Dedifferentiated amniotic fluid mesenchymal stem cell (primary cell): ENCODE measurements at regions not wholly inside any gene's neighbourhood (a gene's known extent, or its start where the extent isn't known, plus 50 kb on each side); places are given as distances from the start of the nearest gene placed in this dataset.
"Not testable (repeated sequence)": the region's sequence is repeated elsewhere in the genome, so short reads cannot be mapped to it uniquely, and the experiment has no call there.

Experiments used
- DNase-seq: peaks from one replicate; pipeline ENCODE4 v3.0.0-alpha.2; 2016; ENCODE audit errors: extremely low spot score

DNA sequence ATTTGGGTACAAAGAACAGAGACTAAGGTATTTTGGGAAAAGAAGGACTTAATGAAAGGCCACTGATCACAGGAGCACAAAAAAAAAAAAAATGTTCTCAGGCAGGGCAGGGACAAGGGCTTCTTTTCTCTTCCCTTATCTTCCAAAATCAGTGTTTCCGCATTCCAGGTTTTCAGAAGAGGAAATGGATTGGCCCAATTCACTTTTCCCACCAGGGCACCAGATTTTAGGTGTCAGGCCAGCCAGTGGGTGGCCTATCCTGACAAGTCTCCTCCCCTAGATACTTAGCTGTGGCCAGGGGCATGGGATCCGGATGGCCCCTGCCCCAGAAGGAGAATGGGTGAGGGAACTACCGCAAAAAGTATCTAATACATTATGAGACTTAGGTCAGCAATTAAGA lies 88.9 kb upstream of the WAC start:
- no peak for DNase-seq

DNA sequence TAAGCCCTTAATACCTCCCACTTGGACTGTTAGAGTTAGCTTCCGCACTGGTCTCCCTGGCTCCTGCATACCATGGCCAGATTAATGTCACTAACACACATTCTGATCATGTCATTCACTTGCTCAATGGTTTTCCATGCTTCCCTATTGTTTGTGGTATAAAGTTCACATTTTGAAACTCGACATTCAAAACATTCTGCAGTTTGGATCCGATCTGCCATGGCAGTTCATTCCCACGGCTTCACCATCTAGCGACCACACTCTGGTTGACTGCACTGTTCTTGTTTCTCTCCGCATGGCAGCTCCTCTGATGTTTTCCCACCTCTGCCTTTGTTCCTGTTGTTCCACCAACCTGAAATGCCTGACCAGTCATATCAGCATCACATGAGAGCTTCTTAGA lies 87.4 kb upstream of the WAC start:
- no peak for DNase-seq

DNA sequence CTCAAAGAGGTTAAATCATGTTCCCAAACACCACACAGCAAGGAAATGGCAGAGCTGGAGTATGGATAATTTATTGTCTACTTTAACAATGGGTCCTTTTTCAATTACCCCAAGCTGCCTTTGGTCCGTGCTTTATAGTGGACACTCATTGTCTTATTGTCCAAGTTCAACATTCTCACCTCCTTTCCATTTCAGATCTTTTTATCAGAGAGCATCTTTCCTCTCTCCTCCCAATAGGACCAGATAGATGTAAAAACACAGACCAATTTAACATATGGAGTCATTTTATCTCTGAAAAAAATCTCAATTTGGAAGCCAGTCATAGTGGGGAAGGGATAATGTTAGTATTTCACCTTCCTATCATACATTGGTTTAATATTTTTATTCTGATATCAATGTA lies 83.5 kb upstream of the WAC start:
- no peak for DNase-seq

DNA sequence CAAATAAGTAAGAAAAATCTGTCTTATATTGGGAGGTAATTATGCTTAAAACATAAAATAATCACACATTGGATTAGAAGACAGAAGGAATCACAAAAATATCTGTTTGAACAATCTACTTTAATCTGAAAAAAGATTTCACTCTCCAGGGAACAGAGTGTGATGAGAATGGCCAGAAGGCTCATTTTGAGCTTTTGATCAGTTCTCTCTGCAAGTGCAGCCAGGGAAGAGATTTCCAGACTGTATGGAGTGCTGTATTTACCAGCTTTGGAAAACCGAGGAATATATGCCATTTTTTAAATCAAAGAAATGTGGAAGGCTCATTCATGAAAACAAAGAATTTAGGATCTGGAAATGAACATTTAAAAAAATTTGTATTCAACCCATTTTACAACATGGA lies 83.0 kb upstream of the WAC start:
- DNase-seq, result no peak

DNA sequence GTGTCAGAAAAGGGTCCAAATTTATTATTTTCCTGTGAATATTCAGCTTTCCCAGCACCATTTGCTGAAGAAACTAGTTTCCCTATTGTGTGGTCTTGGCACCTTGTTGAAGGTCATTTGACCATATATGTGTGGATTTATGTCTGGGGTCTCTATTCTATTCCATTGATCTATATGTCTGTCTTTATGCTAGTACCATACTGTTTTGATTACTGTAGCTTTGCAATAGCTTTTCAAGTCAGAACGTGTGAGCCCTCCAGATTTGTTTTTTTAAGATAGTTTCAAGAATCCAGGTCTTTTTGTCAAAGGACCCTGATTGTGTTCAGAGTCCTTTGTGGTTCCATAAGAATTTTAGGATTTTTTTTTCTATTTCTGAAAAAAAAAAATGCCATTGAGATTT lies 79.0 kb upstream of the WAC start:
- DNase-seq, result no peak

DNA sequence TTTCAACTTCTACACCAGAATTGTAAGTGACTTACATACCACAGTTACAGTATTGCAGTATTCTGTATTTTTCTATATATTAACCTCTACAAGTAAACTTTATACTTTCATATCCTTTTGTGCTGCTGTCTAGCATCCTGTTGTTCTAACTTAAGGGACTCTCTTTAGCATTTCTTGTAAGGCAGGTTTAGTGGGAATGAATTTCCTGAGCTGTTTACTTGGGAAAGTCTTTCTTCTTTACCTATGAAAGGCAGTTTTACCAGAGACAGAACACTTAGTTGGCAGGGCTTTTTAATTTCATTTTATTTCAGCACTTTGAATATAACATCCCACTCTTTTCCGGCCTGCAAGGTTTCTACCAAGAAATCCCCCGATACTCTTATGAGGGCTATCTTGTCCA lies 75.8 kb upstream of the WAC start:
- no peak for DNase-seq

DNA sequence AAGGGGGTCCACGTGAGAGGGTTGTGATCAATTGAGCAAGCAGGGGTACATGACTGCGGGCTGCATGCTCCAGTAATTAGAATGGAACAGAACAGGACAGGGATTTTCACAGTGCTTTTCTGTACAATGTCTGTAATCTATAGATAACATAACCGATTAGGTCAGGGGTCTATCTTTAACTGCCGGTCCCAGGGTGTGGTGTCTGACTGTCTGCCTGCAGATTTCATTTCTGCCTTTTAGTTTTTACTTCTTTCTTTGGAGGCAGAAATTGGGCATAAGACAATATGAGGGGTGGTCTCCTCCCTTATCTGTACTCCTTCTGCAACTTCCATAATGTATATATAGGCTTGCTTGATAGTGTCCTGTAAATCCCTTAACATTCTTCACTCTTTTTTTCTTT lies 75.0 kb upstream of the WAC start:
- not testable (repeated sequence) for DNase-seq

DNA sequence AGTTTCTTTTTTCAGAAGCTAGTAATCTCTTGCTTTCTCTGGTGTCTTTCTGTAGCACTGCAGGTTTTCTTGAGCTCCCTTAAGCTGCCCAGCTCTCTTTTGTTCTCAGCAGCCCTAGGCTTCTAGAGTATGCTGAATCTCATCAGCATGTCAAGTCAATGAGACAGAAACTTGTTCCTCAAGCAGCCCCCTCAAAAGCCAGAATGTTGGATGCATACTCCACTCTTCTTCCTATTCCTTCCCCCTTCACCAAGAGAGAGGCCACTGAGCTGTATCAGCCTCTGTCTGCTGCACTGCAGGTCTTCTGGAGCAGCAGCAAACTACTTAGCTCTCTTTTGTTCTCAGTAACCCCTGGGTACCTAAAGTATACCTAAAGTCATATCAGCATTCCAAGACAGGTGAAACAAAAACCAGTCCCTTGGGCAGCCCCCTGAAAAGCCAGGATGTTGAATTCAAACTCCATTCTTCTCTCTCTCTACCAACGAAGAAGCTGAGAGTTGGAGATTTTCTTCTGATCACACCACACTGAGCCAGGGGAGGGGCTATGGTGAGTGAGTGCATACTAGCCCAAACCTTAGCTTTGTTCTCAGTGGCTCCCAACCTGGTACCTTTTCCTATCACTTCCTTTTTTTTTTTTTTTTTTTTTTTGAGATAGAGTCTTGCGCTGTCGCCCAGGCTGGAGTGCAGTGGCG lies 73.3 kb upstream of the WAC start:
- no peak for DNase-seq

DNA sequence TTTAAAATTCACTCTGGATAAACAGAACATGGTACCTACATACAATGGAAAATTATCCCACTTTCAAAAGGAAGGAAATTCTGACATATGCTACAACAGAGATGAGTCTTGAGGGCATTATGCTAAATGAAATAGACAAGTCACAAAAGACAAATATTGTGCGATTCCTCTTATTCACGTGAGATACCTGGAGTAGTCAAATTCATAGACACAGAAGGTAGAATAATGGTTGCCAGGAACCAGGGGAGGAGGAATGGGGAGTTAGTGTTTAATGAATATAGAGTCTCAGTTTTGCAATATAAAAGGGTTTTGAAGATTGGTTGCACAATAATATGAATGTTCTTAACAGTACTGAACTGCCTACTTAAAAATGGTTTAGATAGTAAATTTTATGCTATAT lies 69.8 kb upstream of the WAC start:
- no peak for DNase-seq

DNA sequence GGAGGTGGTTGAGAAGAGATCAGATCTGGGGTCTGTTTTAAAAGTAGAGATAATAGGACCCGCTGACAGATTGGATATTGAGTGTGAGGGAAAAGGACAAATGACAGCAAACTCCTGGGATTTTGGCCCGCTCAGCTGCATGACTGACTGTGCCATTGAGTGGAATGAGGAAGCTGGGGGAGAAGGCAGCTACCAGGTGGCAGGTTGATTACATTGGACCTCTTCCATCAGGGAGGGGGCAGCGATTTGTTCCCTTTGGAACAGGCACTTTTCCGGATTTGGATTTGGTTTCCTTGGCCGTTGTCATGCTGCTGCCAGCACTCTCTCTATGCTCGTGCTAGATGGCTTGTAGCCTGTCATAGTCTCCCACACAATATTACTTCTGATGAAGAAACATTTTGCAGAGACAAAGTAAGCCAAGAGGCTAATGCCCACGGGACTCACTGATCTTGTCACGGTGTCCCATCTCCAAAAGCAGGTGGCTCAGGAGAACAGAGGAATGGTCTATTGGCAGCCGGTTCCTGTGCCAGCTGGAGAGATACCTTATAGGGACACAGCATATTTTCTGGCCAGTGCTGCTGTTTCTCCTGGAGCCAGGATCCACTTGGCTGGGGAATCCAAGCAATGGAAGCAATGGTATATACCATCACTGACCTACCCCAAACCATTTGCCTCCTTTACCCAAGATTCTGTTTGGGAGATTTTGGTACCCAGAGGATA lies 69.1 kb upstream of the WAC start:
- DNase-seq, result no peak

DNA sequence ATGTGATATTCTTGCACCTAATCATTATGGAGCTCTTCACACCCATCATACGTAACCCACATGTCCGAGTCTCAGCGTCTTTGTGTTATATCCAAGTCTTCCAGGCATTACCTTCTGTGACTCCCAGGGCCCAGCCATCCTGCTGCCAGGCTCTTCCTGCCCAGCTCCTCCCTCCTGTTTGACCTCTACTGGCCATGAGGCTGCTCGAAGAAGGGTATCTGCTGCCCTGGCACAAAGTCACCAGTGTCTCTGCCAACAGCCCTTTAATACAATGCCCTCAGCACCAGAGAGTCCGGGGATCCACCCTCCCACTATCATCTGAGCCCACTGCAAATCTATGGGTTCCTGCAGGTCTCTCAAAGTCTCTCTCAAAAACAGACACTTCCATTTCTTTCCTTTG lies 65.3 kb upstream of the WAC start:
- DNase-seq, result no peak

DNA sequence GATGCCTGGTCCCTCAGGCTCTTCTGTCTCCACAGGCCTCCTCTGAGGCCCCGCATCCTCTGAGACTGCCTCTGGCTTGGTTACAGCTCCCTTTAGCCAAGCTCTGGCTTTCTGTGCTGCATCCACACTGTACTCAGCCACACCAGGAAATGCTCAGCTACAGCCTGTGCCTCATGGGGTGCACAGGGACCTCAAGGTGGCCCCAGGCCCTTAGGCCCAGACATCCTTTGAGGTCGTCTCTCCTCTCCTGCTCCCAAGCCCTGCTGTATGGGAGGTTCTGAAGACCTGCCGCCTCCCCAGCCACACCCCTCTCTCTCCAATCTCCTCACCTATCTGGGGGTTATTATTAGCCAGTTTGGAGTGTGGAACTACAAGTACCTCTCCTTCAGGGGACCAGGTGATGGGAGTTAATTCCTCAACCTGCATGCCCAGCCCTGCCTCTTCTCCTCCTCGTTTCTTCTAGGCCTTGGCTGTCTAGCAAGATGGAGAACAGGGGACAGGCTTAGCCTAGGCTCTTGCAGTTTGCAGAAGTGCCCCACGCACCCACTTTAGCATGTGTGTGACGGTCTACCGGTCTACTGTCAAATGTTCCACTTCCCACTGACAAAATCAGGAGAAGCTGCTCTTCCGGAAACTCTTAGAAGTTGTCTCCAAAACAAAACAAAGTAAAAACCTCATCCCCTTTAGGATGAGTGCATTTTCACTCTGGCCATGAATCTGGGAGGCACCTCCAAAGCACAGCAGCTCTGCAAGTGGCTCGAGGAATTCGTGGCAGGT lies 64.0 kb upstream of the WAC start:
- no peak for DNase-seq

DNA sequence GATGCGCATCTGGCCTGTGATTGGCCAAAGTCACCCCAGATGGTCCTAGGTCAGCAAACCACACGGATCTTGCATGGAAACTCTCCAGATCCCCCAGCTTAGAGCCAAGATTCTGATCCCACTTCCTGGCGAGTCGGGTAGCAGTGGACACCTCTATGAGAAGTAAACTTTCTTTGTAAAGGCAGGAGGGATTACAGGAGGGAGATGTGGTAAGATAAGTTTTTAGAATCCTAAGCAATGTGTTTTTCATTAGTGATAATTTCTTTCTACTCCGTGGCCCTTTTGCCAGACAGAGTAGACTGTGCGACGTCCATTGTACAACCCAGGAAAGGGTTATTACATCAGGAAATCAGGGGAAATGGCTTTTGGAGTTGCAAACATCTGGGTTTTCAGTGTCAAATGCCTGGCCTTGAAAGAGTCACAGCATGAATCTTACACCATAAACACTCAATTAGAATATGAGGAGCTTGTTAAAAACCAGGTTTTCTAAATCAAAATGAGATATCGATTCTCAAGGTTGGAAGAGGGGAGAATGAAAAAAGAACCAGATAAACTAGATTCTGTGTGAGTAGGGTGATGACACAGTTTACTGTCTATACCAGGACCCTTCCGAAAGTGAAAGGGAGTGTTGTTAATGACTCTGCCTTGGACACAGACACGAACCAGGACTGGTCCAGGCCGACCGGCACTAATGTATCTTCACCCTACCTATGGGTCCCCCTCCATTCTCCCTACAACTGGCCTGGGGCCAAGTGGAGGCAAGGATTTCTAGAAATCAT lies 61.9 kb upstream of the WAC start:
- no peak for DNase-seq

DNA sequence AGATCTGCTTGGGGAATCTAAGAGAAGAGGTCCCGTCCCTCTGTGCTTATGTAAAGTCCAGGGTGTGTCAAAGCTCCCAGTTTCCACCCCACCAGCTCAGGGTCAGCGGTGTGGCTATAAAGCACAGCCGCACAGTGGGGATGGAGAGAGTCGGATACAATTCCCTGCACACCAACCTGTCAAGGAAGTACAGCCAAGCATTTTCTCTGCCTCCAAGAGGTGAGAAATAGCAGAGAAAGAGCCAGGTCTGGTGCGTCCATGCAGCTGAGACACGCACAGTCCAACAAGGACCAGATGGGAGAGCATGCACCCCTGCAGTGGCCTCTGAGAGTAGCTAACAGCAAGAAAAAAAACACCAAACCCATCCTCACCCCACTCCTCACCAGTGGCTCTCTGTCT lies 61.3 kb upstream of the WAC start:
- no peak for DNase-seq

DNA sequence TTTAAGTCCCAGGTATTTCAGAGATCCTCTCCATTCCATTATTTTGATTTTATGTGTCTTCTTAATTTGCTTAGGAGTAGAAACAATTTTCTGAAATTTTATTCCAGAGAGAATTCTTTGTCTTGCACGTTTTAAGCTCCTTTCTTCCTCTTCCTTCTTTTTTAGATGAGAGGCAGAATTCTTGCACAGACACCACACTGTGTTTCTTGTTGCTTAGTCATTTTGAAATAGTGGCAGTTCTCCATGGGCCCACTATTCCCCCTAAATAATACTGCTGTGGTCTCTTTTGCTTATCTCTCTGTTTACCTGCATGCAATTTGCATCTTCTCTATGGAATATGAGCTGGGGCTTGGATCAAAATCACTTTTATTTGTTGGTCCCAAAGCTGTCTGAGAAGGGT lies 54.3 kb upstream of the WAC start:
- DNase-seq, result no peak

DNA sequence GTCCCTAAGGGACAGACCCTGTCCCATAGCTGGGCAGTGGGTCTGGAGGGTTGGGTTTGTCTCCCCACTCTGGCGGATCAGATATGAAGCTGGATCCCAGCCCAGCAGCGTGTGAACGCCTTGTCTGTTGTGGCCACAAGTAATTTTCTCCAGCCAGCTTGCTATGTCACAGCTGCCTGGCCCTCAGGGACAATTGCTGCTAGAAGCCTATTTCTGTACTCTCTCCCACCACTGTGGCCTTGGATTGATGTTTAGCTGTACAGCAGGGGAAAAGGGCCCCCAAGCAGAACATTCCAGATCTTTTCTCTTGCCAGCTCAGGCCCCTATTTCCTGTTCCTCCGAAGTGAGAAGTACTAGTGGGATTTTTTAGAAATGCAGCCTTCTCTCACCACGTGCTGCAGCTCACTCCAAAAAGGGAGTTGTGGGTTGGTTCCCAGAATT lies 53.5 kb upstream of the WAC start:
- no peak for DNase-seq

DNA sequence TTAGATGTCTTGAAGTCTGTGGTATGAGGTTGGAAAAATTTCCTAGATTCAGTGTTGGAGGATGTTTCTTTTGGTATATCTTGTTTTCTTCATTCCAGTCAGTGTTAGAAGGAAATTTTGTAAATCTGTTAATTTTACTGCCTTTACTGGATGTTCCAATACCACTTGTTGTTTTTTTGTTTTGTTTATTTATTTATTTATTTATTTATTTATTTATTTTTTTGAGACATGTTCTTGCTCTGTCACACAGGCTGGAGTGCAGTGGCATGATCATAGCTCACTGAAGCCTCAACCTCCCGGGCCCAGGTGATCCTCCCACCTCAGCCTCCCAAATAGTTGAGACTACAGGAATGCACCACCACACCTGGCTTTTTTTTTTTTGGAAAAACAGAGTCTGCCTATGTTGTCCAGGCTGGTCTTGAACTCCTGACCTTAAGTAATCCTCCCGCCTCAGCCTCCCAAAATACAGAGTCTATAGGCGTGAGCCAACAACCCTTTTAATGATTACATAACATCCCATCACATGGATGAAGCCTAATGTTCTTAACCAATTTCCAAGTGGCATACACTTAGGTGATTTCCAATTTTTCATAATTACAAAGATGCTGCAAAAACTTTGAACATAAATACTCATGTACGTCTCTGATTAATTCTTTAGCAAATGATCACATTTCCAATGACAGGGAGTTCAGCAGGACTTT lies 52.8 kb upstream of the WAC start:
- no peak for DNase-seq

DNA sequence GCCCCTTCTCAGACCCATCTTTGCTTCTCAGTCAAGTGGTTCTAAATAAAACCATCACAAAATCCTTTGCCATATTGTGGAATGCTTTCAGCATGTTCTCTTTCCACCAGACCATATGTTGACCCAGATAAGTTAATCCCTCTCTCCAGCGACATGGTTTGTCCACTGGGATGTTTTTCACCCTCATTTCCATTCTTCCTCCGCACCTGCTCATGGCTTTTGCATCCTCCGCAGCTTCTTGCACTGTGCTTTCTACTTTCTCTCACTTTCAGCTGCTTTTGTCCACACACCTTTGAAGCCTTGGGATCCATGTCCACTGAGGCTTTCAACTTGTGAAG lies 52.3 kb upstream of the WAC start:
- DNase-seq, result no peak

DNA sequence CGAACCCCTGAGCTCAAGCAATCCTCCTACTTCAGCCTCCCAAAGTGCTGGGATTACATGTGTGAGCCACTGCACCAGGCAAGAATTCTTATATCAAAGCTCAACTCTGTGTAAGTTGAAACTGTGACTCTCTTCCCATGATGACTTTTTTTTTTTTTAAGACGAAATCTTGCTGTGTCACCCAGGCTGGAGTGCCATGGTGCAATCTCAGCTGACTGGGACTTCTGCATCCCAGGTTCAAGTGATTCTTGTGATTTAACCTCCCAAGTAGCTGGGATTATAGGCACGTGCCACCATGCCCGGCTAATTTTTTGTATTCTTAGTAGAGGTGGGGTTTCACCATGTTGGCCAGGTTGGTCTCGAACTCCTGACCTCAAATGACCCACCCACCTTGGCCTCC lies 51.6 kb upstream of the WAC start:
- DNase-seq, result not testable (repeated sequence)

DNA sequence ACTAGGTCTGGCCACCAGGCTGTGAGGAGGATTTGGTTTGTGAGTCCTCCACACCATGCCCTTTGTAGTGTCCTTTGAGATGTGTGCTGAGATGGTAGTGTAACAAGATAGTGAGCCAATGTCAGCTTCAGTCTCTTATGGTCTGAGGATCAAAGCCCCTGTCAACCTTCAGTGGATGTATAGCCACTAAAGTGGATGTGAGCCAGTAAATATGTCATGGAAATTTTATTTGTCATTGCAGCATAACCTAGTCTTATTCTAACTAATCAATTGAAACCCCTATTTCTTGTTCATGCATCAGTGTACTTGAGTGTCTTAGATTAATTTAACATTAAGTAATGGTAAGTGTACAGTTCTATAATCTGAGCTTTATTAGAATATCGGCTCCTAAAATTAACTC lies 51.0 kb upstream of the WAC start:
- DNase-seq, result no peak
